ENCODE measurements at regions not wholly inside any gene's neighbourhood (a gene's known extent, or its start where the extent isn't known, plus 50 kb on each side); places are given as distances from the start of the nearest gene placed in this dataset.

DNA sequence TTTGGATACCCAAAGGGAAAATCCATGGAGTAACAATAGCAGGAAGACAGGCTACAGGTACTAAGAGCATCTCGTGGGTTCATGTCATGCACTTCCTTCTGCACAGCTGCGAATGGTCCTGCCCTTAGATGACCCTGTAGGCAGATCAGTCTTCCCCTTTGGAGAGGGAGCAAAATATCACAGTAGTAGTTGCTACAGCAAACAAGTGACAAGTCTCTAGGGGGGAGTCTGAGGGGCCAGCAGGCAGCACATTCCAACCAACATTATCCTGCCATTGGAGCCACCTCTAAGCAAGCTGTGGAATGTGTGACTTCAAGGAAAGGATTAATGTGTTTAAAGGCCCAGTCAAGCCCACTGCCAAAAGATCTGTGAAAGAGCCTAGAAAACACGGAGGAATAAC, 273.2 kb upstream of the PARD3B start:
- peaks cover 20% of the 10 kb centered on the region for H3K27me3 Mint-ChIP-seq (ENCODE audit: low read depth)
- H3K4me1 Mint-ChIP-seq (ENCODE audit: low read depth): no peaks in the 10 kb centered on the region
- H3K27ac Mint-ChIP-seq: no peak overlapping the region
- peaks cover 9% of the 10 kb centered on the region for H3K9me3 Mint-ChIP-seq
- H3K36me3 Mint-ChIP-seq (ENCODE audit: low read depth): no peaks in the 10 kb centered on the region
- H3K4me3 Mint-ChIP-seq: no peak overlapping the region

DNA sequence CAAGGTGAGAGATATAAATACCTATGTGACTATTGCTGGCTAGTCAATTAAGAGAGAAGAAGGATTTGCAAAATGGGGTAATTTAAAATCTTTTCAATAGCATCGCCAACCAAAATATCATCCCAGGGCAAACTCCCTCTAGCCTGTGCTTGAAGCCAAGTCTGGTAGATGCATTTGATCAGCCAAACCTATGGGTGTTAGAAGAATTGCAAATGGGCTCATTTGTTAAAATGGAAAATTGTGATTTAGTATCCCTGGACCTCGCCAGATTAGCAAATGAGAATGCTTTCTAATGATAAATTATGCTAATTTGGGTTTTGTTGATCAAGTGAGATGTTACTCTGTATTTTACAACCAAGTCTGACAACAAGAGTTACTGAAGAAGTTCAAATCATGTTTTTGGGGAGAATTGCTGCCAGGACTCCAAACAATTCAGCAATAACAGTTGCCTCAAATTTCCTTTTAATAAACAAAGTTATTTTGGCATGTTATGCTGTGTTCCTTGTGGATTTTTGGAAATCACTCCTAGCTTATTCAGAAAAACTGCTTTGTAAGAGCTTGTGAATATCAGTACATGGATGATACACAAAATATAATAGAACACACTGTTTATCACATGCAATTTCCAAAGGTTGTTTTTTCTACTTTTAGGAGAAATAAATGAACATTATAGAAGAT, 272.5 kb upstream of the PARD3B start:
- Mint-ChIP-seq H3K36me3 (ENCODE audit: low read depth) (no peaks in the 10 kb centered on the region), H3K9me3 (peaks cover 9% of the 10 kb centered on the region), H3K4me3 (no peak overlapping the region), H3K4me1 (ENCODE audit: low read depth) (no peaks in the 10 kb centered on the region), H3K27me3 (ENCODE audit: low read depth) (peaks cover 24% of the 10 kb centered on the region), H3K27ac (no peak overlapping the region)

DNA sequence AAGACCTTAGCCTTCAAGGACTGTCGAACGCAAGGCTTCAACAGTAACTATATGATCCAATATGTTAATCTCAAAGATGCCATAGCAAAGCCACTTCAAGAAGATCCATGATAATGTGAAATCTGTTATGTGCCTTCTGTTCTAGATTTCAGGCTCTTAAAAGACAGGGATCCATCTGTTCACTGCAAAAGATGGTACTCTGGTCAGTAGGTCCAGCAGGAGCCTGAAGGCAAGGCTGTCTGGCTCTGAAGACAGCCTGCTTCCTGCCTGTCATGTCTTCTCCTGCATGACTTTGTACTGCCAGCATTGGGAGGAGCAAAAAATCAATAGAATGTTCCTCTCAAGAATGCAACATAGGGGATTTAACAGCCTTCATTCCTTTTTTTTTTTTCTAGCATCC, 270.8 kb upstream of the PARD3B start:
- no peak overlapping the region for H3K4me3 Mint-ChIP-seq
- peaks cover 37% of the 10 kb centered on the region for H3K27me3 Mint-ChIP-seq (ENCODE audit: low read depth)
- no peaks in the 10 kb centered on the region for H3K36me3 Mint-ChIP-seq (ENCODE audit: low read depth)
- no peak overlapping the region for H3K27ac Mint-ChIP-seq
- H3K9me3 Mint-ChIP-seq: peaks cover 9% of the 10 kb centered on the region
- H3K4me1 Mint-ChIP-seq (ENCODE audit: low read depth): no peaks in the 10 kb centered on the region

DNA sequence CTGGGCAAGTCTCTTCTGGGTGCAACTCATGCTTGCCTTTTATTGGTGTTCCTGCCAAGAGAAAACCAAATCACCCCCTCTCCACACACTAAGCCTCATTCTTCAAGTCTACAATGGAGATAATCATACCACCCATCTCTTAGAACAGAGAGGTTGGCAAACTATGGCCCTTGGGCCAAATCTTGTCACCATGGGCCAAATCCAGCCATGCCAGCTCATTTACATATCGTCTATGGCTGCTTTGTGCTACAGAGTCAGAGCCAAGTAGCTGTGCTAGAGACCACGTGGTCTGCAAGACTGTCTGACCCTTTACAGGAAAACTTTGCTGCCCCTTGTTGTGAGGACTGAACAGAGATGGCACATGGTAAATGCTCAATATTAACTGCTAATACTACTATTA, 270.3 kb upstream of the PARD3B start:
- Mint-ChIP-seq H3K27me3 (ENCODE audit: low read depth) (peaks cover 42% of the 10 kb centered on the region), H3K27ac (no peak overlapping the region), H3K36me3 (ENCODE audit: low read depth) (no peaks in the 10 kb centered on the region), H3K4me1 (ENCODE audit: low read depth) (no peaks in the 10 kb centered on the region), H3K4me3 (no peak overlapping the region), H3K9me3 (peaks cover 9% of the 10 kb centered on the region)

DNA sequence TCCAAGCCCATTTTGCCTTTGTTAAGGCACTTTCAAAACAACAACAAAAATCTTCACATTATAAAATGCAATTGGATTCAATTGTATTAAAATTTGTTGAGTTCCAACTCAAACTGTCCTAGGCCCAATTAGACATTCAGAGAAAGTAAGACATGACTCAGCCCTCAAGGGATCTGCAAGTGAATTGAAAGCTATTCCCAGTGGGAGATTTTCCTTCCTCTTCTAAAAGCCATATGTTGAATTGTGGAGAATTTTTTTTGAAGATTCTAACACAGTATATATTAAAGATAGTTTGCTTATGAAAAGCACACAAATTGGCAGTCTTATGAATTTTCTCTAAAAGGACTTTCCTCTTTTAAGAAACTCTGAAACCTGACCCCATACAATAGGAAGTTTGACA, 268.0 kb upstream of the PARD3B start:
- Mint-ChIP-seq H3K27ac (no peak overlapping the region), H3K36me3 (ENCODE audit: low read depth) (no peaks in the 10 kb centered on the region), H3K27me3 (ENCODE audit: low read depth) (peaks cover 34% of the 10 kb centered on the region), H3K4me1 (ENCODE audit: low read depth) (no peaks in the 10 kb centered on the region), H3K9me3 (no peaks in the 10 kb centered on the region), H3K4me3 (no peak overlapping the region)

DNA sequence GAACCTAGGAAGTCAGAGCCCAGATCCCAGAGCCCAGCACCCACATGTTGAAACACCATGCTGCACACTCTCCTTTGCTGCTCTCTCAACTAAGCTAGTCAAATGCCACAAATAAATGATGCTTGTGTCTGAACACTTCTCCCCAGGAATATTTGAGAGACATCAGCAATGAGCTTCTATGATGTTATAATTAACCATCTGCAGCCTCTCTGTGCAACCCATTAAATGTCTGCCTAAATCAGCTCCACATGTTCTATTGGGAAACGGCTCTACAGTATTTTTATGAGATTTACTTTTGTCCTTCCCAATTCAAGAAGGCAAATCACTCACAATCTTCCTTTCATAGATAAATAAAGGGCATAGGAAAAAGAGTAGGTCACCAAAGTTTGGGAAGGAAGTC, 266.8 kb upstream of the PARD3B start:
- Mint-ChIP-seq H3K4me1 (ENCODE audit: low read depth) (no peaks in the 10 kb centered on the region), H3K4me3 (no peak overlapping the region), H3K36me3 (ENCODE audit: low read depth) (no peaks in the 10 kb centered on the region), H3K27ac (no peak overlapping the region), H3K9me3 (no peaks in the 10 kb centered on the region), H3K27me3 (ENCODE audit: low read depth) (peaks cover 40% of the 10 kb centered on the region)

DNA sequence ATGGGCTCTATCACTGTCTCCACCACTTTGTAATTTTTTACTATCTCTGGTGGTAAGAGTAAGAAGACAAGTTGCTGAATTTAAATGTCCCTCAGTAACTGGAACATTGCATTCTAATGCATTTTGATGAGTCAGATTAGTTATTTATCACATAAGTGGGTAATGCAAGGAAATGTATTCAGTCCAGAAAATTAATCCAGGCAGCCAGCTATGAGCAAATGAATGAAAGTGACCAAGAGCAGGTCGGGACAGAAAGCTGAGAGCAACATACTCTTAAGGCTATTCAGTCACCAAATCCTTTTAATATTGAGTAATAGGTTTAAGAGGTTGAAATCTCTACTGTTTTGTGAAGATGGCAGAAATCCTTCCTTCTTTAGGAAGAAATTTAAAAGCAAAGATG, 265.5 kb upstream of the PARD3B start:
- H3K27me3 Mint-ChIP-seq (ENCODE audit: low read depth): peaks cover 53% of the 10 kb centered on the region
- no peak overlapping the region for H3K27ac Mint-ChIP-seq
- no peaks in the 10 kb centered on the region for H3K36me3 Mint-ChIP-seq (ENCODE audit: low read depth)
- H3K4me3 Mint-ChIP-seq: no peak overlapping the region
- H3K9me3 Mint-ChIP-seq: no peaks in the 10 kb centered on the region
- no peaks in the 10 kb centered on the region for H3K4me1 Mint-ChIP-seq (ENCODE audit: low read depth)

DNA sequence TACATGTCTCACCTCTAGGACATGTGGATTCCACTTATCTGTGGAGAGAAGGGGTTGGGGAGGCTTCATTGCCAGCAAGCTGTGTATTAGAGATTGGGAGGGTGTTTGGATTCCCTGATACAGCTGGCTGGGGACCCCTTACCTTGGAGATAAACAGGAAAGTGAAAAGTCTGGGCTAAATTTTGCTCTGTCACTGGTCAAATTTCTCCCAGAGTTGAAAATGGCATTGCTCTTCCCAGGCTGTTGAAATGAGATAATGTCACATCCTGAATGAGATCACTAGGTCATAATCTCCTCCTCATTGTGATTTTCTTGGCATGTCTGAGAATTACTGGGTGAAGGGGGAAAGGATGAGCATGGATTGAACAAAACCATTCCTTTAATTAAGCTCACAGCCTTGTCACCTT, 265.0 kb upstream of the PARD3B start:
- no peaks in the 10 kb centered on the region for H3K36me3 Mint-ChIP-seq (ENCODE audit: low read depth)
- no peak overlapping the region for H3K27ac Mint-ChIP-seq
- no peaks in the 10 kb centered on the region for H3K4me1 Mint-ChIP-seq (ENCODE audit: low read depth)
- no peaks in the 10 kb centered on the region for H3K9me3 Mint-ChIP-seq
- peaks cover 57% of the 10 kb centered on the region for H3K27me3 Mint-ChIP-seq (ENCODE audit: low read depth)
- H3K4me3 Mint-ChIP-seq: no peak overlapping the region

DNA sequence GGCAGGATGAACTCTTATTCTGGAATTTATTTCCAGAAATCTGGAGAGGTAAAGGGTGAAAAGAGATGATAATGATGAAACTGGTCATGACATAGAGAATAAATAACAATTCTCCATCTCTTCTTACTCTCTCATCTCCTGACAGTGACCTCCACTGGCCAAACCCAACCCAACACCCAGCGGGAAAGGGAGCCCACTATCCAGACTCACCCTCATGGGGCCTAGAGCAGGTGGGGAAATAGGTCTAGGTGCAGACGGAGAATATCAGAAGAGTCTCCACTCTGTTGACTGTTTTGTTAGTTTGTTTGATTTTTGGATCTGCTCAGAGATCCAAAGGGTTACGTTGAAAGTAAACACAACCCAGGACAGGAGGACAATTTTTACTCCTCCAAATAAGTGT, 263.2 kb upstream of the PARD3B start:
- Mint-ChIP-seq H3K36me3 (ENCODE audit: low read depth) (no peaks in the 10 kb centered on the region), H3K27me3 (ENCODE audit: low read depth) (peaks cover 54% of the 10 kb centered on the region), H3K4me1 (ENCODE audit: low read depth) (no peaks in the 10 kb centered on the region), H3K9me3 (no peaks in the 10 kb centered on the region), H3K27ac (no peak overlapping the region), H3K4me3 (no peak overlapping the region)

DNA sequence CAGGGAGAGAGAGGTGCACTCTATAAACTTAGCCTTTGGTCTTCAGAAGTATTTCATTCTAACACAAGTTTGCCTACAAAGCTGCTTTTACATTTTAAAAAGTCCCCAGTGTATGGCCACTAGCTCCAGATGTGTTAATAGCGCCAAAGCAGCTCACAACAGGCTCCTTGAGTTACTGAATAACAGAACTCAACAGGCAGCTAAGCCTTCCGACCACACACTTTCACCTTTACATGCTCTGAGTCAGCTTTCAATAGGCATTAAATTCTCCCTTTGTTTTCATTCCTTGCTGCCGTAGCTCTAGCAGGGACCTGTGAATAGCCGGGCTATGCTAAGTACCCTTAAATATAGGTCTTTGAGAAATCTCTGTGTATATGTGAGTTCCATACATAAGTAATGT, 262.8 kb upstream of the PARD3B start:
- Mint-ChIP-seq H3K27ac (no peak overlapping the region), H3K4me1 (ENCODE audit: low read depth) (no peaks in the 10 kb centered on the region), H3K4me3 (no peak overlapping the region), H3K27me3 (ENCODE audit: low read depth) (peaks cover 53% of the 10 kb centered on the region), H3K9me3 (no peaks in the 10 kb centered on the region), H3K36me3 (ENCODE audit: low read depth) (no peaks in the 10 kb centered on the region)

DNA sequence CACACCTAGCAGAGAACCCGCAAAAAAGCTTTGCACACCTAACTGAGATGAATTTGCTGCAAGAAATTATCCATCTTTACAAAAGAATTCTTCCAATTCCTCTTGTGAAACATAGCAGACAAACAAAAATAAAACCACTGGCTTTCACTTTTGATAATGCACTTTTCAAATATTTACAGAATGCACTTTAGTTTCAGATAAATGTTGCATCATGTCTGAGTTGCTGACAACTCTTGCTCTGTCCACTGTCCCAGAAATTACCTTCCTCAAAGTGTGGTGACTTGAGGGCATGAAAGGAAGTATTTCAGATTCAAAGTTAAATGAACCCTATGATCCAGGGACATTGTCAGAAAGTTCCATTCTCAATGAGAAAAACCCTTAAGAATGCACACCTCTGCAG, 256.2 kb upstream of the PARD3B start:
- H3K4me3 Mint-ChIP-seq: no peak overlapping the region
- H3K4me1 Mint-ChIP-seq (ENCODE audit: low read depth): no peaks in the 10 kb centered on the region
- H3K27me3 Mint-ChIP-seq (ENCODE audit: low read depth): peaks cover 36% of the 10 kb centered on the region
- H3K27ac Mint-ChIP-seq: no peak overlapping the region
- H3K9me3 Mint-ChIP-seq: no peaks in the 10 kb centered on the region
- H3K36me3 Mint-ChIP-seq (ENCODE audit: low read depth): no peaks in the 10 kb centered on the region

DNA sequence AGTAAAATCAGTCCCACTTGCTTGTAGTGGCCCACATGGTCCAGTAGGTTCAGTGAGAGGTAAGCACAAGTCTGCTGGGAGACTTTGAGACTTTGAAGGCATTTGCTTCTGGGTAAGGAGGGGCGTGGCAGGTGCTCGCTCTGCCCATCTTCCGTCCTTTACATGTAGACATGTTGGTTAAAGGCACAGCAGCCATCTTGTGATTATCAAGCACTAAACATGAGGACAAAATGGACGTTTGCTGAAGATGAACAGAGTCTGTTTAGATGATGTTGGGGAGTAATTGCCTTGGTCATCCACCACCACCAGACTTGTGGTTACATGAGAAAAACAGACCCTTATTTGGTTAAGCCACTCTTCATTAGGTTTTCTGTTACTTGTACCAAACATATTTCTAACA, 252.8 kb upstream of the PARD3B start:
- no peaks in the 10 kb centered on the region for H3K36me3 Mint-ChIP-seq (ENCODE audit: low read depth)
- H3K27me3 Mint-ChIP-seq (ENCODE audit: low read depth): peaks cover 32% of the 10 kb centered on the region
- no peaks in the 10 kb centered on the region for H3K4me1 Mint-ChIP-seq (ENCODE audit: low read depth)
- no peak overlapping the region for H3K27ac Mint-ChIP-seq
- no peak overlapping the region for H3K4me3 Mint-ChIP-seq
- H3K9me3 Mint-ChIP-seq: no peaks in the 10 kb centered on the region

DNA sequence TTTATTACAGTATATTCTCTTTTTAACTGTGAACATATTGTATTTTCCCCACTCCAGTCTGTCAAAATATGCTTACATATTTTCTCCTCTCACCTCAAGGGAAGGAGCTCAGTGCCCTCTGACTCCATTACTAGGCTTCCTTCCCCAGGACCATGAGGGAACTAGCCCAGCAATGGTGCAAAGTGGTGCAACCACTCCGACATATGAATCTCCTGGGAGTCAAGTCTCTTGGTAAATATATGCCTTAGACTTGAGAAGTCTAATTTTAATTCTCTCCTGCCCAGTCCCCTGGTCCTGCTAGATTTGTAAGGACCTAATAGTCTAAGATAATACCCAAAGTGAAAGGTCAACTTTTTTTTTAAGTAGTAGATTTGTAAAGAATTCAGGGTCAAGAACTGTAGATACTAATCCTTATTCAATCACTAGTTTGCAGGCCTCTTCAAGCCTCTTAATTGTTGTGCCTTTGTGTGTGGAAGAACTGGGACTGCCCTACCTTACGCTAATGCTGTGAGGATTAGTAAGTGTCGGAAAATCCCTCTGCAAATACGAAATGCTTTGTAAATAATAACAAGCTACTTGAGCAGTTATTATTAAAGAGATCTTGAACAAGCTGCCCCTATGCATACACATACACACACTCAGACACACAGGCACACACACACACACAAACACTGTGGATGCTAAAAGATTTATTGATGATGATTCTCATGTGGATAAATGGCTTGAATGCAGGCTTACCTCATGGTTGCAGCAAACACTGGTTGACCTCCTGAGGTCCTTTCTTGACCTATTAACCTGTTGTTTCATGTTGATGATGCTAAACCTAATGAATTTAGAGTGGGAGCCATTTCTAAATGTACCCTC, 251.2 kb upstream of the PARD3B start:
- Mint-ChIP-seq H3K27me3 (ENCODE audit: low read depth) (peaks cover 36% of the 10 kb centered on the region), H3K9me3 (no peaks in the 10 kb centered on the region), H3K36me3 (ENCODE audit: low read depth) (no peaks in the 10 kb centered on the region), H3K27ac (no peak overlapping the region), H3K4me1 (ENCODE audit: low read depth) (no peaks in the 10 kb centered on the region), H3K4me3 (no peak overlapping the region)

DNA sequence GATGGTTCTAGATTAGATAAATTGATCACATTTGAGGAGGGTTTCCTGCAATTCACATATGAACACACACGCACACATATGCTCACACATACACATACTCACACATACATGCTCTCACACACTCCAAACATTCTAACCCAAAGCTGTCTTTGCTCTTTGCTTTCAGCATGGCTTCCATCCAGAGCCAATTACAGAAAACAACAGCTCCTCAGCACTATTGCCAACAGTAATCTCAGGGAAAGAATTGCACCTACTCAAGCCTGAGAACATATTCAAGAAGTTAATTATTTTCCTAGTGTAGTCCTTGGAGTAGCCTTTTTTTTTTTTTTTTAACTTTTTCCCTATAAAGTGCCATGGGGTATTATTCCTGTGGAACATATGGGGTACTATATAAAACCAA, 246.9 kb upstream of the PARD3B start:
- H3K4me1 Mint-ChIP-seq (ENCODE audit: low read depth): no peaks in the 10 kb centered on the region
- H3K36me3 Mint-ChIP-seq (ENCODE audit: low read depth): no peaks in the 10 kb centered on the region
- H3K9me3 Mint-ChIP-seq: no peaks in the 10 kb centered on the region
- H3K27ac Mint-ChIP-seq: no peak overlapping the region
- H3K4me3 Mint-ChIP-seq: no peak overlapping the region
- peaks cover 18% of the 10 kb centered on the region for H3K27me3 Mint-ChIP-seq (ENCODE audit: low read depth)

DNA sequence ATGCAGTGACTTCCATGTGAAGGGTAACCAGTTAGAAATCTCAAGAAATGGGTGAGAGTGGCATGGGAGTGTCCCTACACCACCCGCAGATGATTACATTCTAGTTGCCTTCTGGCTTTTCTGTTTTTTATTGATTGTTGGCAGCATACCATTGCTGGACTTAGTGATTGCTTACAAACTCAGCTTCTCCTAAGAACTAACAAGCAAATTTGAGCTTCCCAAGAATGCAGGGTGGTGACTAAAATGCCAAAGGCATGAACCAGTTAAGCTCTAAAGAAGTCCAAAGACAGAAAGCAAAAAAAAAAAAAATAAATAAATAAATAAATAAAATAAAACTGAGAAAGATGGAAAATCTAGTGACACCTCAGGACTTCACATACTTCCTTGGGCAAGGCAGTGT, 245.5 kb upstream of the PARD3B start:
- Mint-ChIP-seq H3K27me3 (ENCODE audit: low read depth) (peaks cover 18% of the 10 kb centered on the region), H3K27ac (no peak overlapping the region), H3K36me3 (ENCODE audit: low read depth) (no peaks in the 10 kb centered on the region), H3K4me1 (ENCODE audit: low read depth) (no peaks in the 10 kb centered on the region), H3K4me3 (no peak overlapping the region), H3K9me3 (no peaks in the 10 kb centered on the region)

Data from T-helper 1 cell treated with Interleukin-12 subunit alpha and Interleukin-12 subunit beta and Interleukin-4 antibody, amounts not matched to agents 30 μg/mL and 1 μg/mL, for 36 hours (primary cell).